ENCODE measurements at regions not wholly inside any gene's neighbourhood (a gene's known extent, or its start where the extent isn't known, plus 50 kb on each side); places are given as distances from the start of the nearest gene placed in this dataset.

DNA sequence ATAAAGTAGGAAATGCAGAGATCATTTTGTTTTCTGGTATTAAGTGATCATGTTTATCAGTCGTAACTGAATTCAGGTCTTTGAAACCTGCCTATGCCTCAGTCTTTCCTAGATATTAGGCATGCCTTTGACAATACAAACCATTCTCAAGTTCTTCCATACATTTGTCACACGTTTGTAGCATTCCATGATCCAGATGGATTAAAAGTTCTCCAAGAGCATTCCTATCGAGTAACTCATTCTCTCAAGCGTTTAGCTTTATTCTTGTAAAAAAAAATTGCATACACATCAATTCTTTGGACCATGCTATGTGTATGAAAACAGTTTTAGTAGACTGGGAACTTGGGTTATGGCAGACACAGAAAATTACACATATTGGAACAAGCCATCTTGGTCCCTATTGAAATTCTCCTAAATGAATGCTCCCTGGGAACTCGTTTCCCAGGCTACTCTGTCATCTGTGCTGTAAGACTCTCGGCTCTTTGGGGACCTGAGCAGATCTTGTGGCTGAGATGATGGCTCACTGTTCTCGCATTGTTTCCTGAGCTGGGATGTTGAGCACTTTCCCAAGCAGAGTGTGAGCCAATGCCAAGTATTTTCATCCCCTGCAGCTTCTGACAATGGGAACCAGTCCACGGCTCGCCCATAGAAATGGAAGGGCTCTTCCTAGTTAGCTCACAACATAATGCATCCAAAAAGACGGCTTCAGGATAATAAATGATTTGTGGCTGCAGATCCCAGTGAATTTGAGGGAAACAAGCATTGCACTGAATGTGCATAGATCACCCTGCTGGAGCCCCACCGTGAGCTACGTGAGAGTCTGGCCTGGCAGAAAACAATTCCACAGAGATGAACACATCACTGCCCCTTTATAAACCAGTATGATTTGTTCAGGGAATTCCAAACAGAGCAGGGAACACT lies 230.2 kb downstream of the IRX1 start:
- TF ChIP-seq, protein P1, sequence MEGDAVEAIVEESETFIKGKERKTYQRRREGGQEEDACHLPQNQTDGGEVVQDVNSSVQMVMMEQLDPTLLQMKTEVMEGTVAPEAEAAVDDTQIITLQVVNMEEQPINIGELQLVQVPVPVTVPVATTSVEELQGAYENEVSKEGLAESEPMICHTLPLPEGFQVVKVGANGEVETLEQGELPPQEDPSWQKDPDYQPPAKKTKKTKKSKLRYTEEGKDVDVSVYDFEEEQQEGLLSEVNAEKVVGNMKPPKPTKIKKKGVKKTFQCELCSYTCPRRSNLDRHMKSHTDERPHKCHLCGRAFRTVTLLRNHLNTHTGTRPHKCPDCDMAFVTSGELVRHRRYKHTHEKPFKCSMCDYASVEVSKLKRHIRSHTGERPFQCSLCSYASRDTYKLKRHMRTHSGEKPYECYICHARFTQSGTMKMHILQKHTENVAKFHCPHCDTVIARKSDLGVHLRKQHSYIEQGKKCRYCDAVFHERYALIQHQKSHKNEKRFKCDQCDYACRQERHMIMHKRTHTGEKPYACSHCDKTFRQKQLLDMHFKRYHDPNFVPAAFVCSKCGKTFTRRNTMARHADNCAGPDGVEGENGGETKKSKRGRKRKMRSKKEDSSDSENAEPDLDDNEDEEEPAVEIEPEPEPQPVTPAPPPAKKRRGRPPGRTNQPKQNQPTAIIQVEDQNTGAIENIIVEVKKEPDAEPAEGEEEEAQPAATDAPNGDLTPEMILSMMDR (IDR thresholded peaks at IDR 0.05): no peak
- TF ChIP-seq POLR2A (IDR thresholded peaks at IDR 0.05): no peak

Data from esophagus squamous epithelium (tissue), 4 donors.